GM23248 (cell line): ENCODE measurements at regions not wholly inside any gene's neighbourhood (a gene's known extent, or its start where the extent isn't known, plus 50 kb on each side); places are given as distances from the start of the nearest gene placed in this dataset.

Experiments
- DNase-seq: peaks from one replicate; pipeline ENCODE4 v3.0.0-alpha.2; 2015
- H2AFZ ChIP-seq: fragments of 200-600 bp; sonication (generic); 2 replicates; pipeline ENCODE4 v1.6.1; 2016; ENCODE audit warnings: antibody characterized with exemption
- H3F3A ChIP-seq: fragments of 200-600 bp; sonication (generic); 2 replicates; pipeline ENCODE4 v1.6.1; 2016; ENCODE audit warnings: mild to moderate bottlenecking, antibody characterized with exemption, mixed run types; ENCODE audit not compliant: insufficient read depth
- H3K27ac ChIP-seq: fragments of 200-600 bp; sonication (generic); 2 replicates; pipeline ENCODE4 v1.5.1; 2016; ENCODE audit warnings: mild to moderate bottlenecking
- H3K27me3 ChIP-seq: fragments of 200-600 bp; sonication (generic); replicated peaks from 2 replicates; pipeline ENCODE4 v1.6.1; 2016; ENCODE audit warnings: mild to moderate bottlenecking; ENCODE audit not compliant: insufficient read depth
- H3K36me3 ChIP-seq: fragments of 200-600 bp; sonication (generic); 2 replicates; pipeline ENCODE4 v1.6.1; 2016; ENCODE audit warnings: low read depth, mild to moderate bottlenecking
- H3K4me1 ChIP-seq: fragments of 200-600 bp; sonication (generic); 2 replicates; pipeline ENCODE4 v1.6.1; 2016; ENCODE audit warnings: mild to moderate bottlenecking; ENCODE audit not compliant: insufficient read depth
- H3K4me2 ChIP-seq: fragments of 200-600 bp; sonication (generic); one replicate; pipeline ENCODE4 v1.6.1; 2016; ENCODE audit warnings: mild to moderate bottlenecking; ENCODE audit not compliant: unreplicated experiment
- H3K4me3 ChIP-seq: fragments of 200-600 bp; sonication (generic); 2 replicates; pipeline ENCODE4 v1.5.1; 2016; ENCODE audit warnings: mild to moderate bottlenecking
- H3K79me2 ChIP-seq: fragments of 200-600 bp; sonication (generic); 2 replicates; pipeline ENCODE4 v1.6.1; 2016; ENCODE audit warnings: mild to moderate bottlenecking; ENCODE audit not compliant: insufficient read depth
- H3K9ac ChIP-seq: fragments of 200-600 bp; sonication (generic); 2 replicates; pipeline ENCODE4 v1.6.1; 2016; ENCODE audit warnings: mild to moderate bottlenecking
- H3K9me2 ChIP-seq: fragments of 200-600 bp; sonication (generic); 2 replicates; pipeline ENCODE4 v1.6.1; 2016; ENCODE audit warnings: mixed run types, mild to moderate bottlenecking, moderate library complexity; ENCODE audit not compliant: insufficient read depth
- H3K9me3 ChIP-seq: fragments of 200-600 bp; sonication (generic); one replicate; pipeline ENCODE4 v1.6.1; 2017; ENCODE audit warnings: low read depth
- H4K20me1 ChIP-seq: fragments of 200-600 bp; sonication (generic); 2 replicates; pipeline ENCODE4 v1.6.0; 2016; ENCODE audit not compliant: insufficient read depth
- EZH2 ChIP-seq: fragments of 200-600 bp; sonication (generic); IDR thresholded peaks from 2 replicates; pipeline ENCODE4 v1.6.1; 2018; ENCODE audit warnings: antibody characterized with exemption, mild to moderate bottlenecking; ENCODE audit not compliant: insufficient read depth, poor library complexity, severe bottlenecking
- EZH2phosphoT487 ChIP-seq: fragments of 200-600 bp; sonication (generic); IDR thresholded peaks from 2 replicates; pipeline ENCODE4 v1.6.1; 2018; ENCODE audit warnings: antibody characterized with exemption, moderate library complexity, mild to moderate bottlenecking, low read depth; ENCODE audit not compliant: insufficient read depth
- WGBS, 2 experiments: methylation state at CpG; one replicate each; pipeline ENCODE4 v1.1.6; 2015 to 2017; ENCODE audit warnings: low lambda C conversion rate in 2 of 2, low coverage in 1 of 2; ENCODE audit errors: missing lambda C conversion rate in 2 of 2; 5-methylcytosine and 5-hydroxymethylcytosine counted together
- in situ Hi-C: fragments of 300-500 bp; cut with MboI; formaldehyde crosslinking; loops from 2 replicates; pipeline ENCODE4 v1.15.0; 2020

GRCh38 chr2:67169417-67170140 is 227.6 kb upstream of the ETAA1 start:
- no peak overlapping the region for H3K27ac ChIP-seq
- H3K4me1 ChIP-seq: no peaks in the 10 kb centered on the region; the same call in 1 of the 2 replicates
- peak; percentile 48 for DNase-seq
- H2AFZ ChIP-seq: no peak overlapping the region
- H3K36me3 ChIP-seq: no peaks in the 10 kb centered on the region
- in situ Hi-C loops: no loop called here
- TF ChIP-seq EZH2 (no peak), EZH2phosphoT487 (no peak)
- H3K9me3 ChIP-seq: no peaks in the 10 kb centered on the region
- H3K79me2 ChIP-seq: no peaks in the 10 kb centered on the region
- no peak overlapping the region for H3K4me2 ChIP-seq
- no peaks in the 10 kb centered on the region for H3K9me2 ChIP-seq
- H4K20me1 ChIP-seq: no peaks in the 10 kb centered on the region
- H3K4me3 ChIP-seq: no peak overlapping the region
- no peaks in the 10 kb centered on the region for H3K27me3 ChIP-seq
- no peaks in the 10 kb centered on the region for H3F3A ChIP-seq
- H3K9ac ChIP-seq: no peak overlapping the region
- WGBS, 2 experiments: 41 to 48% methylated on average over 6 of the region's 6 CpGs

- no peak overlapping the region for H3K4me2 ChIP-seq
- DNase-seq: no peak
- 86 to 87% methylated on average over 3 of the region's 3 CpGs for WGBS, 2 experiments
- H3K9me3 ChIP-seq: no peaks in the 10 kb centered on the region
- no peaks in the 10 kb centered on the region for H4K20me1 ChIP-seq
- TF ChIP-seq EZH2 (no peak), EZH2phosphoT487 (no peak)
- in situ Hi-C loops: no loop called here
- H3K4me1 ChIP-seq: no peaks in the 10 kb centered on the region
- no peak overlapping the region for H3K27ac ChIP-seq
- no peak overlapping the region for H3K9ac ChIP-seq
- no peak overlapping the region for H3K4me3 ChIP-seq
- no peaks in the 10 kb centered on the region for H3K79me2 ChIP-seq
- no peaks in the 10 kb centered on the region for H3F3A ChIP-seq
- H3K27me3 ChIP-seq: no peaks in the 10 kb centered on the region
- H3K36me3 ChIP-seq: no peaks in the 10 kb centered on the region
- no peaks in the 10 kb centered on the region for H3K9me2 ChIP-seq
- no peak overlapping the region for H2AFZ ChIP-seq
These were observed 217.6 kb upstream of the ETAA1 start for GRCh38 chr2:67179526-67179925.

- H3K4me1 ChIP-seq: no peaks in the 10 kb centered on the region
- no peak overlapping the region for H3K4me3 ChIP-seq
- H3K36me3 ChIP-seq: no peaks in the 10 kb centered on the region
- TF ChIP-seq EZH2: no peak
- TF ChIP-seq EZH2phosphoT487: no peak
- no peak for DNase-seq
- H3K79me2 ChIP-seq: no peaks in the 10 kb centered on the region
- H3K9me3 ChIP-seq: no peaks in the 10 kb centered on the region
- no peaks in the 10 kb centered on the region for H4K20me1 ChIP-seq
- H3K4me2 ChIP-seq: no peak overlapping the region
- H3K27ac ChIP-seq: no peak overlapping the region
- 91 to 96% methylated on average over 2 of the region's 2 CpGs for WGBS, 2 experiments
- in situ Hi-C loops: no loop called here
- no peaks in the 10 kb centered on the region for H3K9me2 ChIP-seq
- no peak overlapping the region for H3K9ac ChIP-seq
- H2AFZ ChIP-seq: no peak overlapping the region
- H3F3A ChIP-seq: no peaks in the 10 kb centered on the region
- H3K27me3 ChIP-seq: no peaks in the 10 kb centered on the region
These were observed 216.3 kb upstream of the ETAA1 start for GRCh38 chr2:67180841-67181240.

- H4K20me1 ChIP-seq: no peaks in the 10 kb centered on the region
- H3K79me2 ChIP-seq: no peaks in the 10 kb centered on the region
- no peaks in the 10 kb centered on the region for H3K36me3 ChIP-seq
- no peak overlapping the region for H2AFZ ChIP-seq
- no peak overlapping the region for H3K4me3 ChIP-seq
- no peak overlapping the region for H3K4me2 ChIP-seq
- no peaks in the 10 kb centered on the region for H3K4me1 ChIP-seq
- H3K9ac ChIP-seq: no peak overlapping the region
- WGBS, 2 experiments: 47 to 52% methylated on average over 2 of the region's 2 CpGs
- H3F3A ChIP-seq: no peaks in the 10 kb centered on the region
- H3K9me3 ChIP-seq: no peaks in the 10 kb centered on the region
- no peak for TF ChIP-seq EZH2phosphoT487
- TF ChIP-seq EZH2: no peak
- H3K27ac ChIP-seq: no peak overlapping the region
- DNase-seq: no peak
- H3K9me2 ChIP-seq: no peaks in the 10 kb centered on the region
- H3K27me3 ChIP-seq: no peaks in the 10 kb centered on the region
- in situ Hi-C loops: no loop called here
These were observed 214.2 kb upstream of the ETAA1 start for GRCh38 chr2:67182884-67183283.
